Fibroblast of peridontal ligament (primary cell): ENCODE measurements at regions not wholly inside any gene's neighbourhood (a gene's known extent, or its start where the extent isn't known, plus 50 kb on each side); places are given as distances from the start of the nearest gene placed in this dataset.

Experiments used
- DNase-seq: peaks from one replicate; pipeline ENCODE4 v3.0.0-alpha.2; 2010; ENCODE audit errors: extremely low read depth

DNA sequence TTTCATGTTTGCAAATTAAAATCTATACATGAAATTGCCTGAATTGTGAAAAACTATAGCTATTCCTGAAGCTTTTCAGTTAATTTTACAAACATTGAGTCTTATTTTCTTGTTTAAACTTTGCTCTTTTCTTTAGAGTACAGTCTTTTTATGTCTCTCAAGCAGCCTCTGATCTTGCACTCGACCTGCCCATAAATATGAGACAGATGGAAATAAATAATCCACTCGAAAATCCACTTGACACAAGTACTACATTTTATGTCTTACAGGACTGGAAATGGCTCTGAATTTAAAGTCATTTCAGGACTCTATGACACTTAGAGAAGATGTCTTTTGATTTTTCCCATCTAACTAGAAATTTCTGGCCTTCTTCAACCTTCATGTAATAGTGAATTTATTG, 283.8 kb downstream of the USP25 start:
- no peak for DNase-seq

- no peak for DNase-seq
Measured at GRCh38 chr21:16020878-16021277, 291.1 kb downstream of the USP25 start.

DNA sequence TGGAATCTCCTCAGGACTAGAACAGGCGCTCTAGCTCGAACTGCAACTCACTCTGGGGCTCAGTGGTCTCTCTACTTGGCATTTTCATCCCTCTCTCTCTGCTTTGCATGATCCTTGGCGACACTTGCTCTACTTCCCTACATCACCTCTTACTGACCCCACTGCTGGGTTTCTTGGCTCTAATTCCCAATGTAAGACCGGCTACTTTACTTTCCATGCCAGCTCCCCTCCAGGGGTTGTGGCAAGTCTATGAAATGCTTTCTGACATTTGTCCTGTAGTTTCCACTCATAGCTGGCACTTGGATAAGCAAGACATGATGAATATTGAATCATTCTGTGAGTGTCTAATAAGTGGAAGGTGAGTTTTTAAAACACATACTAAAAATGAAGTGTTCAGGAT, 292.3 kb downstream of the USP25 start:
- no peak for DNase-seq

DNA sequence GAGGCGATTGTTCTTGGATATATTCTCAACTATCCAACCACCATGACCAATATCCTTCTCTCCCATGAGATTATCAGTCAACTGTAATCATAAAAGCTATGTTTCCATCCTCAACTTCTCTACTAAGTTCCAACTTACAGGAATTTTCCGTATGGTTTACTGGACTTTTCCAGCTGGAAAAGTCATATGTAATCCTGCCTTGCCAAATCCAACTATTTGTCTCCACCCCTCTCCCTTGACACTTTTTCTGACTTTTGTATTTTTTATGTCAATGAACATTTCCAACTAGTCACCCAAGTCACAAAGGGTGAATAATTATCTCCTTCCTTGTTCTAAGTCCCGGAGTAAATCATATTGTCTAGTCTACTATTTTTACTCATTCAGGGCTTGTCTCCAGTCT, 293.1 kb downstream of the USP25 start:
- DNase-seq, result no peak

DNA sequence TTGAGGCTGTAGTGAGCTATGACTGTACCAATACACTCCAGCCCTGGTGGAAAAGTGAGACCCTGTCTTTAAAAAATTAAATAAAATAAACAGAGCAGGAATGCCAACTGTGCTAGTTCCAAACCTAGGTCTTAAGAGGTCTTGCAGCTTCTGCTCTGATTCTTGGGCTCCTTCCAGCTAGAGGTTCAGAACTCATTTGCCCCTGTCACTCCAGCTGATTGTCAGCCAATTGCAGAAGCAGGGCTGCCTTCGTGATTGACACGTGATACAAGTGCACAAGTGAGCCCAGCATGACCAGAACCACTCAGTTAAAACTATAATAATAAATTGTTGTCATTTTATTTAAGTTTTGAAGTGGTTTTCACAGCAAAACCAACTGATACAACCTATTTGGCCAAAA, 298.4 kb downstream of the USP25 start:
- DNase-seq, result no peak

- no peak for DNase-seq
Measured at GRCh38 chr21:16028941-16029464, 299.2 kb downstream of the USP25 start.

- no peak for DNase-seq
Measured at GRCh38 chr21:16033193-16033592, 303.4 kb downstream of the USP25 start.

DNA sequence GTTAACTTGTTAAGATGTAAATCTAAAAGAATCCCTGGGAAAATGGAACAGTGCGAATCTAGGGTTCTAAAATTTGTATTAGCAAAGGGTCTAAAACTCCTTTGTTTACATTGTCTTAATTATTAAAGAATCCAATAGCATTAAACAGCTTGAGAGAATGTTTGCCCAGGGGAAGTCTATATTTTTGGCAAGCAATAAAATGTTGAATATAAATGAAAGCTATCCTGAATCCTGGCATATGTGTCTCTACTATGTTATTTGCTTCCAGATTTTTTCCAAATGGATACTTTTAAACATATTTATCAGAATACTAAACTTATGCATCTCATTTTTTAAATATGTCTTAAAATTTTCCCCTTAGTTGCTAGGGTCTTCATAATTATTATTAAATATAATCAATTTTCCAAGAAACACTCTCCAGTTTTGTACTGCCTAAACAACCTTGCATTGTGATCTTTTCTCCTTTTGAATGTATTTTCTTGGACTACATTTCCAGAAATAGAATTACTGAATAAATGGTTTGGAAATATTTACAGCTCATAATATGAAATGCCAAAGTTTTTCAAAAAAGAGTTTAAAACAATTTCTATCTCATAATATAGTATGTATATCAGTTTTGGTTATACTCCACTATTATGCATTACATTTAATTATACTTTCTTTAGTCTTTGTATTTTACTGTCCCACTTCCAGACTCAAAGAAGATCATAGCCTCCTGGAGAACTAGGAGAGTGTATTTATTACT, 304.8 kb downstream of the USP25 start:
- DNase-seq, result no peak

DNA sequence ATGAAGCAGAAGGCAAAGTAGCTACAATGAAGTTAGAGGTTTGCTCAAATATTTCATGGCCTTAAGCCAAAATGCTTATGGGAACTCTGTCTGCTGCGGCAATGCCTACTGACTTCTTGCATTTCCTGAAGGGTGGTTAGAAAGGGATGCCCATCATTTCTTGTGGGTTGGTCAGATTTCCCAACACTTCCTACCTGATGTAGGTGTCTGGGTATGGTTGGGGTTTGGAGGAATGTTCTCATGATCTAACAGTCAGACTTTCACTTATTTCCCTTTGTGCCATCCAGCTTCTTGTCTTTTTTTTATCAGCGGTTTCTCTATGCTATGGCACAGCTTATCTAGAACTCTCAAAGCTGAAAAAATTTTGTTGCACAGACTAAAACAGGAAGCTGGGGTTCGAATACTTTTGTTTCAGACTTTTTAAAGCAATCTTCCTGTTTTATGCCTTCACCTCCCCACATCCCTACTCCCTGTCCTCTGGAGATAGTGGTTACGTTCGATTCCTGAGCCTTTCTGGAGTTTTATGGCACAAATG, 307.7 kb downstream of the USP25 start:
- DNase-seq, result no peak

GRCh38 chr21:16040601-16041000, 310.8 kb downstream of the USP25 start:
- peak; percentile 31 for DNase-seq

DNA sequence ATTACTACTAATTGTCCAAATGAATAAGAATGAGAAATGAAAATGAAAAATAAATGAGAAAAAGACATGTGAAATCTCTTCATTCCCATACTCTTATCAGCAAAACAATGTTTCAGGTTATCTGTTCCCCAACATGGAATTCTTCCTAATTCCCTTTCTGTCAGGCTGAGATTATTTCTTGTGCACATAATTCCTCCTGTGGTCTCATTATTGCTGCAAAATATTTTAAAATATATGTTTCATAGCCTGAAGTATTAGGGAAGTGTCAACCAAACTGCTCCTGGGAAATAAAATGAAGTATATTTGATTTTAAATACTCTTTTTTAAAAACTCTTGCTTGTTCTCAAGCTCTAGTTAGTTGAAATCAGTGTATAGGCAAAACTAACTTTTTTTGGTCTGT, 314.9 kb downstream of the USP25 start:
- DNase-seq, result no peak

DNA sequence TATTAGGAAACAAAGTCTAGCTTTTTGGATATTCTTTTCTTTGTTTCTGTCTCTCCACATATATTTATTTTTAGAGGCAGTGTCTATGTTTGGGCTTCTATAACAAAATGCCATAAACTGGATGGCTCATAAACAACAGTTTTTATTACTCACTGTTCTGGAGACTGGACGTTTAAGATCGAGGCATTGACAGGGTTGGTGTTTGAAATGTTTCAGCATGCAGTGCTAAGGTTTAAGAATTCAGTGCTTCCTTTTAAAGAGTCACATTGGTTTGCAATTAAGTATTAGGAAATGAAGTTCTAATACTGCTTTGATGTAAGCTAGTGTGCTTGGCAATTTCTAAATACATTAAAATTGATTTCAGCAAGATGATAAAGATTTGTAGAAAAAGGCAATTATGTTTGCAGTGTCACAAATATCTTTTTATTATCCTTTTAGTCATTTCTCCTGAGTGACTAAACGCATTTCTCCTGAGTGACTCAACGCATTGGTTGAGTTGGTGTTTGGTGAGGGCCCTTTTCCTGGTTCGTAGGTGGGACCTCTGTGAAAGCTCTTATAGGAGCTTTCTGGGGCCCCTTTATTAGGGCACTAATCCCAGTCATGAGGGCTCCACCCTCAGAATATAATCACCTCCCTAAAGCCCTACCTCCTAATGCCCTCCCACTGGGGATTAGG, 317.0 kb downstream of the USP25 start:
- DNase-seq, result no peak

GRCh38 chr21:16047904-16048303, 318.1 kb downstream of the USP25 start:
- DNase-seq, result peak; percentile 55

- DNase-seq, result no peak
Measured at GRCh38 chr21:16055014-16055413, 325.2 kb downstream of the USP25 start.

GRCh38 chr21:16058896-16059295, 329.1 kb downstream of the USP25 start:
- no peak for DNase-seq

GRCh38 chr21:16059981-16060380, 330.2 kb downstream of the USP25 start:
- no peak for DNase-seq

DNA sequence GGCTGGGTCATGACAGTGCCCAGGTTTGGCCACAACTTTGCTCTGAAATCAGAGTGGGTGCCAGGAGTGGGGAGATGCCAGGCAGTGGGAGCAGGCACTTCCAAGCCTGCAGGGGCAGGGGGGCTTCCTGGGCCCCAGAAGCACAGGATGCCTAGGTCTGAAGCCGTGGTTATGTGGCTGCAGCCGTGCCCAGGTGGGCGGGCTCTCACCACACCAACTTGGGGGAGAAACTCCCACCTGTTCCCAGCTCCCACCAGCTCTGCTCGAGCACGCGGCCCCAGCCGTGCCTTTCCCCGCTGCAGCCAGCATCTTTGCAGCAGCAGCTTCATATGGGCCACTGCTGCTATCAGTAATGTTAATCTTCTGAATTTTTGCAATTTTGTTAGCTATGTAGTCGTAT, 331.4 kb downstream of the USP25 start:
- DNase-seq, result no peak

- DNase-seq, result peak; percentile 23
Measured at GRCh38 chr21:16069178-16070112, 339.7 kb downstream of the USP25 start.

DNA sequence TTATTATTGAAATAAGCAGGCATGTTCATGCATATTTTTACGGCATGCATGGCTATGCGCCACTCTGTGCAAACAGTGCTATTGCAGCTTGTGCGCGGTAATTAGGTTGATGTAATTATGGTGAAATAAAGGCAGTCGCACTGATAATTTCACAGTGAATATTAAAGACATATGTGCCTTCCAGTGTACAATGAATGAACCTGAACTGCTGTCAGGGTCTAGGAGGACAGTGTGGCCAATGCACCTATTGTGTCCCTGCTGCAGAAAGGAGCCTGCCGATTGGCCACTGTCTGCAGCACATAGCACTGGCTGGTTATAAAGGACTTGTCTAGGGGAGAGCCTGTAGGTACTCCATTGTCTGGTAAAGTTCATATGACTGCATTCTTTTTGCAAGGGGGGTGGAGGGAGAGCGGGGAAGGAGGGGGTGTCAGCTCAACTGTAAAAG, 340.4 kb downstream of the USP25 start:
- peak; percentile 57 for DNase-seq

DNA sequence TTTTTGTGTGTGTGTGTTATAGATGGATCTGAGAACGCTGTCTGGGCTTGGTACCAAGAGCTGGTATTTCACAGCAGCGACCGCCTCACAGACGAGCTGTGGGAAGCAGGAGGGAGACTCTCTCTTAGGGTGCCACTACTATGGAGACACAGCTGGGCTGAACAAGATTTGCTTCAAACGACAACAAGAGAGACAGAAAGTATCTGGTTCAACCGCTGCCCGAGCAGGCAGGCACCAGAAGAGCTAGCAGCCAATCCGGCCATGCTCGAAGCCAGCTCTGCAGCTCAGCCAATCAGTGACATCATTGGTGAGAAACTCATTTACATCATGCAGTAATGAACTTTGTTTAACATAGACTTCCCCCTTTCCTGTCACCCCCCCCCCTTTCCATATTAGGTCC, 341.3 kb downstream of the USP25 start:
- DNase-seq, result peak; percentile 59

- DNase-seq, result no peak
Measured at GRCh38 chr21:16071761-16072160, 342.0 kb downstream of the USP25 start.

GRCh38 chr21:16072221-16072620, 342.4 kb downstream of the USP25 start:
- DNase-seq, result no peak
